GM08714 (cell line): ENCODE measurements at regions not wholly inside any gene's neighbourhood (a gene's known extent, or its start where the extent isn't known, plus 50 kb on each side); places are given as distances from the start of the nearest gene placed in this dataset.
"Not testable (repeated sequence)": the region's sequence is repeated elsewhere in the genome, so short reads cannot be mapped to it uniquely, and the experiment has no call there.

Source experiments
- H3K4me3 ChIP-seq: fragments of 200-500 bp; sonication (Bioruptor generic); 2 replicates; pipeline ENCODE4 v1.5.1; 2014; ENCODE audit warnings: mild to moderate bottlenecking, low read length, inconsistent platforms
- ZNF274 ChIP-seq: IDR thresholded peaks from 2 replicates; pipeline ENCODE4 v1.6.1; 2012; ENCODE audit warnings: mild to moderate bottlenecking, low read depth, low read length

DNA sequence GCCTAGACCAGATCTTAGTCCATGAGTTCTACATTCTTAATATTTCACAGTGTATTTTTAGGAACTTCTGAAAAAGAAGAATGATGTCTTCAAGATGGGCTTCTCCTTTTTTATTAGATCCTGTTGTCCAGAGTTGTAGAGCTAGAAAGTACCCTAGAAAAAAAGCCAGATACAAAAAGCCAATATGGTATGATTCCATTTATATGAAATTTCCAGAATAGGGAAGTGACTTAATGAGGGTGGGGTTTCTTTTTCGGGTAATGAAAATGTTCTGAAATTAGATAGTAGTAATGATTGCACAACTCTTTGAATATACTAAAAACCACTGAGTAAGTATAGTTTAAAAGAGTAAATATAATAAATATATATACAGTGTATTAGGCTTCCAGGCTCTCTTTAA, 116.9 kb downstream of the NFKBIZ start:
- no peak overlapping the region for H3K4me3 ChIP-seq
- TF ChIP-seq ZNF274, result no peak

DNA sequence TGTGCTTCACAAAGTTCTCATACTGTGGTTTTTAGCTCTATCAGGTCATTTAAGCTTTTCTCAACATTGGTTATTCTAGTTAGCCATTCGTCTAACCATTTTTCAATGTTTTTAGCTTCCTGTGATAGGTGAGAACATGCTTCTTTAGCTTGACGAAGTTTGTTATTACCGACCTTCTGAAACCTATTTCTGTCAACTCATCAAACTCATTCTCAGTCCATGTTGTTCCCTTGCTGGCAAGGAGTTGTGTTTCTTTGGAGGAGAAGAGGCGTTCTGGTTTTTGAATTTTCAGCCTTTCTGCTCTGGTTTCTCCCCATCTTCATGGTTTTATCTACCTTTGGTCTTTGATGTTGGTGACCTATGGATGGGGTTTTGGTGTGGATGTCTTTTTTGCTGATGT, 120.9 kb downstream of the NFKBIZ start:
- no peak for TF ChIP-seq ZNF274
- no peak overlapping the region for H3K4me3 ChIP-seq

DNA sequence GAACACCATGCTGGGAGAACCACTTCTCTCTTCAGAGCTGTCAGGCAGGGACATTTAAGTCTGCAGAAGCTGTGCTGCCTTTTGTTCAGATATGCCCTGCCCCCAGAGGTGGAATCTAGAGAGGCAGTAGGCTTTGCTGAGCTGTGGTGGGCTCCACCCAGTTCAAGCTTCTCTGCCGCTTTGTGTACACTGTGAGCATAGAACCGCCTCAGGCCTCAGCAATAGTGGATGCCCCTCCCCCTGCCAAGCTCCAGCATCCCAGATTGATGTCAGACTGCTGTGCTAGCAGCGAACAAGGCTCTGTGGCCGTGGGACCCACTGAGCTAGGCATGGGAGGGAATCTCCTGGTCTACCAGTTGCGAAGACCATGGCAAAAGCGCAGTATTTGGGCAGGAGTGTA, 121.6 kb downstream of the NFKBIZ start:
- H3K4me3 ChIP-seq, result no peak overlapping the region
- TF ChIP-seq ZNF274, result no peak

DNA sequence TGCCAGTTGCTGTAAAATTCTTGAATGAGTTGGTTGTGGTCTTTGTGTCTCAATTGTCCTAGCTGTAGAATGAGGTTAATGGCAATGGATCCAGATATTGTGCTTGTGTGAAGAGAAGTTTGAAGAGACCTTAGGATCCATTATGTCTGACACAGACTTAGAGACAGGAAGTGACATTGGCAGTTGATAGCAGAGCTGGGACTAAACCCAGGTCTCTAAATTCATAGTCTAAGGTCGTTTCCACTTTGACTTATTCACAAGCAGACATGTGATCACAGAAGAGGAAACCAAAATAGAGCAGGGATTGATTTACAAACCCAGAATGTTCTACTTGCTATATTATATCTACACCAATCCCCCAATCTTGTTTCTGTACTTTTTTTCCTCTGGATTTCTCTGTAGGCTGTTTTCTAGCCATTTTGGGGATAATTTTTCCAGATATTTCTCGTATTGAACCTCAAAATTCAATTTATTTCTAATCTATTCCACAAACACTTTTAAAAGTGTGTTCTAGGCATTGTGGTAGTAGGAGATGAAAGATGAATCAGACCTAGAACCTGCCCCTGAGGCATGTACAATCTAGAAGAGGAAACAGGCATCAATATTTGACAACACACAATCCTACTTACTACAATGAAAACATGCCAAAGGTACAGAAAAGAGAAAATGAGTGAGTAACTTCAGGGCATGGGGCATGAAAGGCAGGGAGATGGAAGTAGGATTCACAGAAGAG, 123.3 kb downstream of the NFKBIZ start:
- no peak overlapping the region for H3K4me3 ChIP-seq
- no peak for TF ChIP-seq ZNF274

DNA sequence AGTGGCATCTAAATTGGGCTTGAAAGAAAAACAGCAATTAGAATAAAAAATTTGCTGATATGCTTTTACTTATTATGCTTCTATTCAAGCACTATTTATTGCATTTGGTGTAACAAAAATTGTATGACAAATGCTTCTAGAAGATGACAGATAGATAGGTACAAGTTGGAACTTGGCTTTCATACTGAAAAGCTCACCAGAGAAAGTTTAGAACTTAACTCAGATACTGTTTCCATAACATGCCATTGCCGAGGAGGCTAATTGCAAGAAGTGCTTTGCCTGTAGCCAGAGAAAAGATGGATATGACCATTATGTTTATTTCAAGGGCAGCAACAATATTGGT, 123.8 kb downstream of the NFKBIZ start:
- no peak overlapping the region for H3K4me3 ChIP-seq
- TF ChIP-seq ZNF274, result no peak

DNA sequence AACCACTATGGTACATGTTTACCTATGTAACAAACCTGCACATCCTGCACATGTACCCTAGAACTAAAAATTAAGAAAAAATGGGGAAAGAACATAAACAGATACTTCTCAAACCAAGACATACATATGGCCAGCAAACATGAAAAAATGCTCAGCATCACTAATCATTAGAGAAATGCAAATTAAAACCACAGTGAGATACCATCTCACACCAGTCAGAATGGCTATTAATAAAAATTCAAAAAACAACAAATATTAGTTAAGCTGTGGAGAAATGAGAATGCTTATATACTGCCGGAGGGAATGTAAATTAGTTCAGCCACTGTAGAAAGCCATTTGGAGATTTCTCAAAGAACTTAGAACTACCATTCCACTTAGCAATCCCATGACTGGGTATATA, 126.1 kb downstream of the NFKBIZ start:
- not testable (repeated sequence) for H3K4me3 ChIP-seq

DNA sequence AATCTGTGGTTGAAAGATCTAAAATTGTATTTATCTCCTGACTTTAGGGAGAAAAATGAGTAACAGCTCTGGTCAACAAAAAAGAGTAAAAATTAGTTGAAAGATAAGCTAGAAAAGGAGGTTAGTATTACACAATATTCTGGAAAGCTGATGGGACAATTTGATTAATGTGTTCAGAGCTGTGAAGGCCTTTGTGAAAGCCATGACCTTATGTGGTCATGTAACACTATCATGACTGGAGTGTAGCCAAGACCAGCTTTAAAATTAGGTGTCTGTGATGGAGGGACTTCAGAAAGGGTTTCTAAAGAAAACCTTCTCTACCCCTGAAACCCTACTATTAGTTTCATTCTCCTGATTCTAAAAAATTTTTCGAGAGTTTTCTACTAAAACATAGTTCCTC, 127.2 kb downstream of the NFKBIZ start:
- no peak overlapping the region for H3K4me3 ChIP-seq
- no peak for TF ChIP-seq ZNF274

DNA sequence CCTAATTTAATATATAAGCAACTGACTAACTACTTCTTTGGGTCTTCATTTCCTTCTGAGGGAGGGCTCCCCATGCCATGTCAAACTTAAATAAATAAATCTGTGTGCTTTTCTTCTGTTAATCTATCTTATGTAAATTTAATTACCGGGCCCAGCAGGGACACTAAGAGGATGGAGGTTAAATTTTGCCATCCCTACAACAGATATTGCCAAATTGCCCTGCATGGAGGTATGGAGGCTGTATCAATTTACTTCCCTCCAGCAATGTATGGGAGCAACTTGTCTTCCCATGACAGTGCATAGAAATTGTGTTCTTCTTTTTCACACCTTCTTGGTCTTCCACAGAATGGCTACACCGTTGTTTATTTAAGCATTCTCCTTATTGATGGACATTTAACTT, 129.0 kb downstream of the NFKBIZ start:
- H3K4me3 ChIP-seq, result no peak overlapping the region
- TF ChIP-seq ZNF274, result no peak

DNA sequence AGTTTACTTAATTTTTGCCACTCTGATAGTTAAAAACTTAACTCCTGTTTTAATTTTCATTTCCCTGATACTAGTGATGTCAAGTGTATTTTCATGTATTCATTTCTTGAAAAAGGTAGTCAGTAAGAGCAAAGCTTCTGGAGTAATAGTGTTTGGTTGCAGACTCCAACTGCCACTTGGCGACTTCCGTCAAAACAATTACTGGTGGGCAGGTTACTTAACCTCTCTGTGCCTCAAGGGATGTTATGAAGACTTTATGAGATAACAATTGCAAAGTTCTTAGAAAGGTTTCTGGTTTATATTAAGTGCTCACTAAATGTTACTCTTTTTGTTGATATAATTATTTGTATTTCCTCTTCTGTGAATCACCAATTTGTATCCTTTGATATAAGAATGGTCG, 129.7 kb downstream of the NFKBIZ start:
- no peak overlapping the region for H3K4me3 ChIP-seq
- TF ChIP-seq ZNF274, result no peak

DNA sequence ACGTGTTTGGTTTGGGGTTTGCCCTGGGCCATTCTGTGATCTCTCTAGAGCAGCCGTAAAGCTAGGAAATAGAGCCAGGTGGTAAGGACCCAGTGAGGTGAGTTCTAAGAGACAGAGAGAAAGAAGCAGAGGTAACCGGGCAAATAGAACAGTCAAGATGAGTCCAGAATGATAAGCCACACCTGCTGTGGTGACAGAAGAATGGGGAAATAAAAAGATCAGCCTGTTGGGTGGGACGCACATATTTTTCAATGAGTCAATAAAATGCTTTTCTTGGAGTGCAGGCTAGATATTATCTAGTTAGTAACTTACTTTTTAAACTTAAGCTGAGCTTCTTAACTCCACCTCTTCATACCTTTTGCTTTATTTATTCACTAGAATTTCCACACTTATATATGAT, 135.0 kb downstream of the NFKBIZ start:
- no peak for TF ChIP-seq ZNF274
- no peak overlapping the region for H3K4me3 ChIP-seq

DNA sequence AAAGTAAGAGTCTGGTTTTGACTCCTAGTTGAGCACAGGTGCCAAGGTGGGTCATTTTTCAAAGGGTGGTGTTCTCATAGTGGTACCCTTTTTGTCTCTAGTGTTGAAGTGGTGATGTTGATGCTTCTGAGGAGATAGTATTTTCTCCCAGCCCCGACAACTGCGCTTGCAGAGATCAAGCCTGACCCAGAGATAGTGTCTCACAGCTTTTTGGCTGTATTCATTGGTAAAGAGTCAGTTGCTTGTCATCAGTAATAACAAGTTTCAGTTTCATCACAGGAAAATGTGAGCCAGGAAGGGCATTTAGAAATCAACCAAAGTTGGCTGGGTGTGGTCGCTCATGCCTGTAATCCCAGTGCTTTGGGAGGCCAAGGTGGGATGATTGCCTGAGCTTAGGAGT, 139.3 kb downstream of the NFKBIZ start:
- no peak for TF ChIP-seq ZNF274
- no peak overlapping the region; the same call in 1 of the 2 replicates for H3K4me3 ChIP-seq

DNA sequence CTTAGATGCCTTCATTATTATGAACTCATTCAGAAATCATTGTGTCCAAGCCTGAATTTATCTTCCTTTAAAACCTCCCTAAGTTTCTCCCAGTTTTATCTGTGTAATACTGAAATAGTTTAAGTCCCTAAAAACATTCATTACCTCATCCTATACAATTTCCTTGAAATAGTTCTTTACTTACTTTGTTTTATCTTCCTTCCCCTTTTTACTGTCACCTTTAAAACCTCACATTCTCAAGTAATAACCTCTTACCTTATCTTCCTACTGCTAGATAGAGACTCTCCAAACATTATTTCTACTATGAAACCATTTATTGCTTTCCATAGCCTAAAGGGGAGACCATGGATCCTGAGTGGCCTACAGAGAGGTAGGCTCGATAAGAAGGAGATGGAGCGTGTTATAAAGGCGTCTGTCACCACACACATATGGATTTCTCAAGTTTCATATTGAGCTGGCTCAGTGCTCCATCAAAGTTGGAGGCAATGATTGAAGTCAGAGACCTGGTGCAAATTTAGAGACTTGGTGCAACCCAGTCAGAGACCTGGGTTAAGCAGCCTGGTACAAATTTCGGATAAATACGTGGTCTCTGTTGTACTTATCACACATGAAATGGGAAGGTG, 140.4 kb downstream of the NFKBIZ start:
- TF ChIP-seq ZNF274, result no peak
- H3K4me3 ChIP-seq, result no peak overlapping the region

DNA sequence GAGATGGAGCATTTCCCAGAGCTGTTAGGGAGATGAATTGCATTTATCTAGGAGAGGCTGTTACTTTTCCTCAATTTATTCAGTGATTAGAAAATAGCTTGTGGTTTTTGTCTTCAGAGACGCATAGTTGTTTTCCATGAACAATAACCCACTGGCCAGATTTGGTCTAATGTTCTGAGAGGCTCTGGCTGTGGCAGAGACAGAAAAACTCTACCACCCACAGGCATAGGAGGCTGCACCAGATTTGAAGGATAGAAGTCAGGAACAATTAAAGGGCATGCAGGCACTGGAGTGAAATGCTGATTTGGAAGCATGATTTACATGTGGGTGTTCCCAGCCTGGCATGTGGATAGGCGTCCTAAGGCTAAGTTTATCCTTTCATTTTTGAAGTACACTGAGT, 143.5 kb downstream of the NFKBIZ start:
- H3K4me3 ChIP-seq, result no peak overlapping the region
- TF ChIP-seq ZNF274, result no peak

DNA sequence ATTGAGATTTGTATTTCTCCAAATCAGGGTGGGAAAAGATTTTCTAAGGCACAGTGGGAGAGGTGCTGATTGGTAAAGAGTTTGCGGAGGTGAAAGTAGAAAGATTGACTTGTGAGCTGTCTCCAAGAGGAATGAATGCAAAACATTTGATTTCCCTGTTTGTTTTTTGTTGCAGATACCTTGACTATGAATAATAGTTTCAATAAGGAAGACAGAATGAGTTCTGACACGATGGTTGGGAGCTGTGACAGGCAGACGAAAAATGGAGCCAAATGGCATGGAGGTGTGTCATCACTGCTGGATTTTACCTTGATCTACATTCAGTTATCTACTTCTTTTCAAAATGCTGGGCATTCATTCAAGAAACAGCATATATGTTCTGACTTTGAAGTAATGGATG, 145.1 kb downstream of the NFKBIZ start:
- H3K4me3 ChIP-seq, result no peak overlapping the region
- no peak for TF ChIP-seq ZNF274

DNA sequence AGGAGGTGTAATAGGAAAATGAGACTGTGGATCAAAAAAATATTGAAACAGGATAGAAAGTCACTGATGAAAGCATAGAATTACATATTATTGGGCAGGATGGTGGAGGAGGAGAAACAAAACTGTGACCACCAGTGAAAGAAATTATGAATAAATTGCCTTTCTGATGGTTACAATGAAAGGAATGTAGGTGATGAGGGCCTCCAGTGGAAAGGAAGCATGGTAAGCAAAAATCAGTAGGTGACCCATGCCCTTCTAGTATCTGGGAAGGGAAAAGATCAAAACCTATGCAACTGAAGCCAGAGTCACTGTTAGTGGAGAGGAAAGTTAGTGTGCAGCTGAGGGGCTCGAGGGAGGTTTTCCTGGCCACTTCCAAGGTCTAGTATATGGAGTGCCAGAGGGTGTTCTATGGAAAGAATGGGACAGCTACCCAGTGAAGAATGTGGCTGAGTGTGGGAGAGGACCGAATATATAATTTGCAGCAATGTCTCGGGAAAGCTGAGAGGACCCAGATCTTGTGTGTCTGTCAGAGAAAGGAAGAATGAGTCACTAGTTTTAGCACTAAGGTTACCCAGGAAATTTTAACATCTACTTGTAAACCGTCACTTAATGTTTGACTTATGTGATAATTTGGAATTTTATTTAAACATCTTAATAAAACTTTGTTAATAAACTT, 146.2 kb downstream of the NFKBIZ start:
- no peak overlapping the region for H3K4me3 ChIP-seq
- TF ChIP-seq ZNF274, result no peak
